ENCODE measurements at regions not wholly inside any gene's neighbourhood (a gene's known extent, or its start where the extent isn't known, plus 50 kb on each side); places are given as distances from the start of the nearest gene placed in this dataset.

DNA sequence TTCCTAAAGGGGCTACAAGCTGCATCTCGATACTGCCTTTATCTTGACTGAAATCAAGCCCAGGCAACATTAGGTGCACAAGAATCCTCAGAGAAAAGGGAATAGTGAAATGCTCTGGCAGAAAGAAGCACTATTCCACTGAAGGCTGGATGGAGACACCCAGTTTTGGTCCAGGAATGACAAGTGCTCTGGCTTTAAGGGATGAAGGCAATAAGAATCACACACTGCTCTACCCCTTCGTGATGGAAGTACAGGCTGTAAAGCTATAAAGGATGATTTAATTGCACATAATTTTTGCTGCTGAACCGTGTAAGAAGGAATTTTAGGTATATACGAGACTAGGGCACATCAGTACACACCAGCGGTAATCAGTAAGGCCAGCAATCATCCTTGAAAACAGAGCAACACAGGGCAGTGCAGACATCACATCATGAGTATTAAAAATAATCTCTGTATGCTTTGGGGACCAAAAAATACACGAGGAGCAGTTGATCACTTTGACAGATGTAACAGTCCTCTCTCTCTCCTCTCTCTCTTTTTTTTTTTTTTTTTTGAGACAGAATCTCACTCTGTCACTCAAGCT lies 414.6 kb upstream of the TBL1XR1 start:
- no peak for DNase-seq (ENCODE audit: extremely low read depth, low read depth)
- no peak overlapping the region for H3K4me3 ChIP-seq (replicated peaks; ENCODE audit: low read depth, low read length)
- TF ChIP-seq, protein P1, sequence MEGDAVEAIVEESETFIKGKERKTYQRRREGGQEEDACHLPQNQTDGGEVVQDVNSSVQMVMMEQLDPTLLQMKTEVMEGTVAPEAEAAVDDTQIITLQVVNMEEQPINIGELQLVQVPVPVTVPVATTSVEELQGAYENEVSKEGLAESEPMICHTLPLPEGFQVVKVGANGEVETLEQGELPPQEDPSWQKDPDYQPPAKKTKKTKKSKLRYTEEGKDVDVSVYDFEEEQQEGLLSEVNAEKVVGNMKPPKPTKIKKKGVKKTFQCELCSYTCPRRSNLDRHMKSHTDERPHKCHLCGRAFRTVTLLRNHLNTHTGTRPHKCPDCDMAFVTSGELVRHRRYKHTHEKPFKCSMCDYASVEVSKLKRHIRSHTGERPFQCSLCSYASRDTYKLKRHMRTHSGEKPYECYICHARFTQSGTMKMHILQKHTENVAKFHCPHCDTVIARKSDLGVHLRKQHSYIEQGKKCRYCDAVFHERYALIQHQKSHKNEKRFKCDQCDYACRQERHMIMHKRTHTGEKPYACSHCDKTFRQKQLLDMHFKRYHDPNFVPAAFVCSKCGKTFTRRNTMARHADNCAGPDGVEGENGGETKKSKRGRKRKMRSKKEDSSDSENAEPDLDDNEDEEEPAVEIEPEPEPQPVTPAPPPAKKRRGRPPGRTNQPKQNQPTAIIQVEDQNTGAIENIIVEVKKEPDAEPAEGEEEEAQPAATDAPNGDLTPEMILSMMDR (IDR thresholded peaks at IDR 0.05; ENCODE audit: low read depth, low read length, missing control alignments), result no peak

DNA sequence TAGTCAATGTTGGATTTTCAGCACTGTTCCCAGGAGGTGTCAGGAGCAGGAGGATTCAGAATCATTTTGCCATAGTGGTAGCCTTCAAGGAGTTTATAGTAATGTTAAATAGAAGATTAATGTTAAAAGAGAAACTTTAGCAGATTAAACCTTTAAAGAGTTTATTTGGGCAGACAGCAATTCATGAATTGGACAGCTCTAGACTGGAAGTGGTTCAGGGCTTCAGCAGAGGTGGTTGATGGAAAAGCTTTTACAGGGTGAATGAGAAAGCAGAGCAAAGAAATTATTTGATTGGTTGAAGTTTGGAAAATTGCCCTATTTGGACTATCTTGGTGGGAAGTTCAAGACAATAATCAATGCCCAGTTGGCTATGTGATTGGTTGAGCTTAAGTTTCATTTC lies 416.6 kb upstream of the TBL1XR1 start:
- H3K4me3 ChIP-seq (replicated peaks; ENCODE audit: low read depth, low read length), result no peak overlapping the region
- TF ChIP-seq, protein P1 (IDR thresholded peaks at IDR 0.05; ENCODE audit: low read depth, low read length, missing control alignments), result no peak
- DNase-seq (ENCODE audit: extremely low read depth, low read depth), result no peak

DNA sequence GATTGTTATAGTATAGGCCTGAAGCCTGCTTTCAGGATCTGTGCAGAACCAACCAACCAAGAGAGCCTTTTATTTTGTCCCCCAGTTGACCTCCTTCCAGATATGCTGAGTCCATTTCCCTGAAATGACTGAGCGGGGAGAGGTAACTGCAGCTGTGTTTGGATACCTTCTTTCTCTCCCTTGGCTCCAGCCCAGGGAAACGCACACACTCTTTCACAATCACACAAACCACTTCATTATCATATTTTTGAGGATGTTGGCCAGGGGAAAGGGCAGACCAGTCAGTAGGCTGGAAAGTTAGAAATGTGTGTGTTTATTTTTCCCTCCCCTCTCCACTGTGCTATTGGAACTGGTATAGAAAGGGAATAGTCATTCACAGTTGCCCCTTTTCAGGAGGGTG lies 417.7 kb upstream of the TBL1XR1 start:
- H3K4me3 ChIP-seq (replicated peaks; ENCODE audit: low read depth, low read length), result no peak overlapping the region
- TF ChIP-seq, protein P1 (IDR thresholded peaks at IDR 0.05; ENCODE audit: low read depth, low read length, missing control alignments), result no peak
- no peak for DNase-seq (ENCODE audit: extremely low read depth, low read depth)

DNA sequence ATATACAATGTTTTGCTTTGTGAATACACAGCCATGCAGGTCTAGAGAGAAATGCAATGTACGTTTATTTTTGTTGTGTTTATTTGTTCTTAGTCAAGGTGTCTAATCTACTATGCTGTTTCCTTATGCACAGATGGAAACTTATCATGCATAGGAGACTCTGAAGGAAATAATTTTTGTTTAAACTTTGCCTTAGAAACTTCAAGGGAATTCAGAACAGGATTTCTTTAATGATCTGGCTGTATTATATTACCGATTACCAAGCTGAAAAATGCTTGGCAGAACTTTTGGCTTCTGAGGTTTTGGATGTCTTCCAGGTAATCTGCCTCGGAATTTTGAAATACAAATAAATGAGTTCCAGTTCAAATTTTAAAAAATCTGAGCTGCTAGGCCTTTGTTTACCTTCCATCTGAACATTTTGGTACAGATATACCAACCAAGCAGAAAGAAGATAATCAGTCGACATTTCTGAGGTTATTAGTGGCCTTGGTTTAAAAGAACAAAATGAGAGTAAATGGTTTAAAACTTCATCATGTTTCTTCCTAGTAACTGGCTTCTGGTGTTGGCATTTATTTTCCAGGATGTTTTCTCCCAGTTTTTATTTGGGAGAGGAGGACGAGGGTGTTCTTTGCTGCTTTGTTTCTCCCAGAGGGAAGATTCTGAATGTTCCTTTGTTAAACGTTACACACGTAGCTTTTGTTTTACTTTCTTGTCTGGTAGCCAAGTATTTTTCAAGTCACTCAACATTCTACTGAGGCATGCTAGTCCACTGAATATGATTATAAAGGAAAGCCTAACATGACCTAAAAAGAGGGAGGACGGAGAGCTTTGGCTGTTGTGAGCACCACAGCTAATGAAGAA lies 421.8 kb upstream of the TBL1XR1 start:
- no peak overlapping the region for H3K4me3 ChIP-seq (replicated peaks; ENCODE audit: low read depth, low read length)
- no peak for DNase-seq (ENCODE audit: extremely low read depth, low read depth)

DNA sequence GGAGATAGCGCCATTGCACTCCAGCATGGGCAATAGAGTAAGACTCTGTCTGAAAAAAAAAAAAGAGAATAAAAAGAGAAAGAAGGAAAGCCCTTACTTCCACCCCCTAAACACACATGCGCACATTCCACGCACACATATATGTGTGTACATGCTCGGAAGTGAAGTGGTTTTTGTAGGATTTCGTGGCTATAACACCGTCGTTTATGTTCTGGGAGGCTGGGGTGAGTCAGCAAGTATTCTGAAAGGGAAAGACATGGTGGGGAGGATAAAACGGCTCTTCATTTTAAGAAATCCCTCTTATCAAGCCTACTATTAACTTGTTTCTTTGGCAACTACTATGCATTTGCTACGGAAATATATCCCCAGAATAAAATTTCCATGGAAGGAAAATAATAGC lies 422.8 kb upstream of the TBL1XR1 start:
- DNase-seq (ENCODE audit: extremely low read depth, low read depth), result no peak
- no peak overlapping the region for H3K4me3 ChIP-seq (replicated peaks; ENCODE audit: low read depth, low read length)

More for the DNA sequence above, 421.8 kb upstream of the TBL1XR1 start:
- TF ChIP-seq, protein P1 (IDR thresholded peaks at IDR 0.05; ENCODE audit: low read depth, low read length, missing control alignments), result no peak

DNA sequence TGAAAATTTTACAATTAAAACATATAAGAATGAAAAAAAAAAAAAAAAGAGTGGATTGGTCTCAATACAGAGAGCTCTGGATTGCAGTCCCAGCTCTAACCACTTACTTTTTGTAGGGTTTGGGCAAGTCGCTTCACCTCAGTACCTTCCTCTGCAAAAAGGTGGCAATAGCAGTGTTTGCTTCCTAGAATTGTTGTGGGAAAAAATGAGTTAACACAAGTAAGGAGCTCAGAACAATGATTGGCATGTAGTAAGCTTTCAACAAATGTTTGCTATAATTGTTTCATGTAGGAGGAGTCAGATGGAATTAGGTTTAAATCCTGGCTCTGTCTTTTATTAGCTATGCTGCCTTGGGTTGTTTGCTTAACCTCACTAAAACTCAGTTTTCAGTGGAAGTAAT lies 425.2 kb upstream of the TBL1XR1 start:
- no peak overlapping the region for H3K4me3 ChIP-seq (replicated peaks; ENCODE audit: low read depth, low read length)
- DNase-seq (ENCODE audit: extremely low read depth, low read depth), result no peak
- TF ChIP-seq, protein P1 (IDR thresholded peaks at IDR 0.05; ENCODE audit: low read depth, low read length, missing control alignments), result no peak

More for the DNA sequence above, 422.8 kb upstream of the TBL1XR1 start:
- TF ChIP-seq, protein P1 (IDR thresholded peaks at IDR 0.05; ENCODE audit: low read depth, low read length, missing control alignments), result no peak

Measured in HFF-Myc (cell line).